HG02571 (cell line): ENCODE measurements at regions not wholly inside any gene's neighbourhood (a gene's known extent, or its start where the extent isn't known, plus 50 kb on each side); places are given as distances from the start of the nearest gene placed in this dataset.
"Not testable (repeated sequence)": the region's sequence is repeated elsewhere in the genome, so short reads cannot be mapped to it uniquely, and the experiment has no call there.

ENCODE experiments used
- ATAC-seq: cut with Tn5 transposase; IDR thresholded peaks from one replicate; pipeline ENCODE4 v1.9.1; 2021; ENCODE audit warnings: mild to moderate bottlenecking, moderate library complexity; ENCODE audit not compliant: unreplicated experiment

GRCh38 chr2:53543083-53543482 lies 224.5 kb upstream of the CHAC2 start:
- ATAC-seq = no peak

- no peak for ATAC-seq
Observed at GRCh38 chr2:53536583-53537361, 230.8 kb upstream of the CHAC2 start.

- no peak for ATAC-seq
Observed at GRCh38 chr2:53535234-53535840, 232.3 kb upstream of the CHAC2 start.

GRCh38 chr2:53530126-53530525 lies 237.5 kb upstream of the CHAC2 start:
- ATAC-seq = no peak

GRCh38 chr2:53527056-53527455 lies 240.5 kb upstream of the CHAC2 start:
- no peak for ATAC-seq

GRCh38 chr2:53519918-53520841 lies 247.4 kb upstream of the CHAC2 start:
- ATAC-seq = no peak

GRCh38 chr2:53517406-53517805 lies 250.2 kb upstream of the CHAC2 start:
- ATAC-seq = no peak

- no peak for ATAC-seq
Observed at GRCh38 chr2:53516650-53517049, 251.0 kb upstream of the CHAC2 start.

GRCh38 chr2:53515435-53516332 lies 251.9 kb upstream of the CHAC2 start:
- no peak for ATAC-seq

GRCh38 chr2:53513167-53513666 lies 254.4 kb upstream of the CHAC2 start:
- ATAC-seq = no peak

GRCh38 chr2:53512071-53512826 lies 255.4 kb upstream of the CHAC2 start:
- ATAC-seq = no peak

- no peak for ATAC-seq
Observed at GRCh38 chr2:53511549-53511948, 256.1 kb upstream of the CHAC2 start.

GRCh38 chr2:53510401-53510800 lies 257.2 kb upstream of the CHAC2 start:
- no peak for ATAC-seq

- no peak for ATAC-seq
Observed at GRCh38 chr2:53509831-53510388, 257.7 kb upstream of the CHAC2 start.

- ATAC-seq = no peak
Observed at GRCh38 chr2:53508667-53509066, 258.9 kb upstream of the CHAC2 start.

- not testable (repeated sequence) for ATAC-seq
Observed at GRCh38 chr2:53507070-53507469, 260.5 kb upstream of the CHAC2 start.

- ATAC-seq = no peak
Observed at GRCh38 chr2:53505826-53506225, 261.8 kb upstream of the CHAC2 start.

GRCh38 chr2:53504507-53504906 lies 263.1 kb upstream of the CHAC2 start:
- ATAC-seq = no peak

GRCh38 chr2:53500181-53500580 lies 267.4 kb upstream of the CHAC2 start:
- no peak for ATAC-seq
